ENCODE measurements at regions not wholly inside any gene's neighbourhood (a gene's known extent, or its start where the extent isn't known, plus 50 kb on each side); places are given as distances from the start of the nearest gene placed in this dataset.

DNA sequence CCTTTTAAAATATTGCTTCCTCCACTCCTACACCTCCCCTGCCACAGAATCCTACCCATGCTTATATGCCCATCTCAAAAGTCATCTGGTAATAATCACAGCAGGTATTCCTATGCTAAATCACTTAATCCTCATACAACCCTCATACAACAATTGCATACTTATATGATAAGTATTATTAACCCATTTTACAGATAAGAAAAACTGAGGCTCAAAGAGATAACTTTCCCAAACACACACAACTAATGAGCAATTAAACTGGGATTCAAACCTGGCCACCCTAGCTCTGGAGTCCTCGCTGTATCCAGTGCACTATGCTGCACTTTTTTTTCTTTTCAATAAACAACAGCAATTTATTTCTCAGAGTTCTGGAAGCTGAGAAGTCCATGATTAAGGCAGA lies 99.8 kb upstream of the TSPAN5 start:
- Histone ChIP-seq H2AK5ac (ENCODE audit: low read depth, low read length) (no peak overlapping the region), H3K4me1 (ENCODE audit: control insufficient read depth, insufficient read depth, low read length) (no peaks in the 10 kb centered on the region), H4K91ac (ENCODE audit: insufficient read depth, low read depth, low read length) (no peak overlapping the region), H2BK120ac (ENCODE audit: low read depth, low read length) (no peak overlapping the region), H4K20me1 (ENCODE audit: insufficient read depth, low read length) (no peaks in the 10 kb centered on the region), H3K36me3 (ENCODE audit: control insufficient read depth, insufficient read depth, low read length) (no peaks in the 10 kb centered on the region), H3K4ac (ENCODE audit: low read depth, low read length) (no peak overlapping the region), H2AK9ac (replicated peaks; ENCODE audit: low read depth, low read length, poor library complexity) (no peak overlapping the region), H3K9me1 (ENCODE audit: insufficient read depth, low read length) (no peaks in the 10 kb centered on the region), H2BK15ac (ENCODE audit: low read depth, low read length) (no peak overlapping the region), H3K23ac (ENCODE audit: low read depth, low read length) (no peak overlapping the region), H2BK5ac (ENCODE audit: low read depth, low read length, poor library complexity, severe bottlenecking) (no peak overlapping the region), H3K9me3 (ENCODE audit: control insufficient read depth, insufficient read depth, low read length) (no peaks in the 10 kb centered on the region), H2BK20ac (ENCODE audit: low read depth, low read length) (no peak overlapping the region), H3K27ac (ENCODE audit: insufficient read depth, low read length) (no peak overlapping the region), H3K18ac (ENCODE audit: low read depth, low read length) (no peak overlapping the region), H3K79me1 (ENCODE audit: low read depth in 1 of 2, low read length in 2 of 2) (no peaks in the 10 kb centered on the region), H3K14ac (replicated peaks; ENCODE audit: low read depth, low read length) (no peak overlapping the region), H3K4me3 (ENCODE audit: insufficient read depth, low read depth, low read length) (no peak overlapping the region), H3K4me2 (ENCODE audit: low read depth, low read length) (no peak overlapping the region), H4K8ac (ENCODE audit: low read depth in 2 of 2, low read length in 2 of 2) (no peak overlapping the region), H3K56ac (ENCODE audit: extremely low read depth, insufficient read depth, low read length) (no peak overlapping the region), H2AFZ (replicated peaks; ENCODE audit: low read length, poor library complexity) (no peak overlapping the region), H3K9ac (ENCODE audit: low read depth, low read length) (no peak overlapping the region), H4K5ac (ENCODE audit: low read depth, low read length) (no peak overlapping the region), H3K27me3 (ENCODE audit: control insufficient read depth, insufficient read depth, low read length) (peaks cover 2% of the 10 kb centered on the region; the same call in 1 of the 2 replicates)
- whole genome bisulfite sequencing, 2 experiments (ENCODE audit: extremely low coverage in 2 of 2, insufficient read length in 1 of 2): no CpG with 5 or more reads among the region's 1 CpG
- ChIA-PET CTCF (no interaction called here), POLR2A (ENCODE audit: unreplicated experiment) (no interaction called here)
- no TSS peak for BruUV-seq (replicated peaks)
- in situ Hi-C loops (cut with MboI; ENCODE audit: low sequenced_read_pairs) (no loop called here), dilution Hi-C loops (cut with HindIII; ENCODE audit: low sequenced_read_pairs, unreplicated experiment) (no loop called here), intact Hi-C loops (cut with micrococcal nuclease) (no loop called here)
- TF ChIP-seq POLR2A (IDR thresholded peaks at IDR 0.05; ENCODE audit: low read depth, low read length) (no peak), CEBPB (IDR thresholded peaks at IDR 0.05; ENCODE audit: low read depth, low read length) (no peak), RAD21 (IDR thresholded peaks at IDR 0.05; ENCODE audit: low read length) (no peak), MXI1 (IDR thresholded peaks at IDR 0.05; ENCODE audit: borderline replicate concordance, low read depth, low read length) (no peak), RFX5 (IDR thresholded peaks at IDR 0.05; ENCODE audit: low read depth, low read length) (no peak), BHLHE40 (IDR thresholded peaks at IDR 0.05; ENCODE audit: low read depth, low read length) (no peak), MAFK (IDR thresholded peaks at IDR 0.05; ENCODE audit: low read depth, low read length) (no peak), FOS (IDR thresholded peaks at IDR 0.05; ENCODE audit: low read depth, low read length) (no peak), CHD1 (IDR thresholded peaks at IDR 0.05; ENCODE audit: low read depth, low read length) (no peak)
- TF ChIP-seq, protein P1, sequence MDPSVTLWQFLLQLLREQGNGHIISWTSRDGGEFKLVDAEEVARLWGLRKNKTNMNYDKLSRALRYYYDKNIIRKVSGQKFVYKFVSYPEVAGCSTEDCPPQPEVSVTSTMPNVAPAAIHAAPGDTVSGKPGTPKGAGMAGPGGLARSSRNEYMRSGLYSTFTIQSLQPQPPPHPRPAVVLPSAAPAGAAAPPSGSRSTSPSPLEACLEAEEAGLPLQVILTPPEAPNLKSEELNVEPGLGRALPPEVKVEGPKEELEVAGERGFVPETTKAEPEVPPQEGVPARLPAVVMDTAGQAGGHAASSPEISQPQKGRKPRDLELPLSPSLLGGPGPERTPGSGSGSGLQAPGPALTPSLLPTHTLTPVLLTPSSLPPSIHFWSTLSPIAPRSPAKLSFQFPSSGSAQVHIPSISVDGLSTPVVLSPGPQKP (IDR thresholded peaks at IDR 0.05; ENCODE audit: borderline replicate concordance, low read depth, low read length): no peak
- TF ChIP-seq, protein P2, sequence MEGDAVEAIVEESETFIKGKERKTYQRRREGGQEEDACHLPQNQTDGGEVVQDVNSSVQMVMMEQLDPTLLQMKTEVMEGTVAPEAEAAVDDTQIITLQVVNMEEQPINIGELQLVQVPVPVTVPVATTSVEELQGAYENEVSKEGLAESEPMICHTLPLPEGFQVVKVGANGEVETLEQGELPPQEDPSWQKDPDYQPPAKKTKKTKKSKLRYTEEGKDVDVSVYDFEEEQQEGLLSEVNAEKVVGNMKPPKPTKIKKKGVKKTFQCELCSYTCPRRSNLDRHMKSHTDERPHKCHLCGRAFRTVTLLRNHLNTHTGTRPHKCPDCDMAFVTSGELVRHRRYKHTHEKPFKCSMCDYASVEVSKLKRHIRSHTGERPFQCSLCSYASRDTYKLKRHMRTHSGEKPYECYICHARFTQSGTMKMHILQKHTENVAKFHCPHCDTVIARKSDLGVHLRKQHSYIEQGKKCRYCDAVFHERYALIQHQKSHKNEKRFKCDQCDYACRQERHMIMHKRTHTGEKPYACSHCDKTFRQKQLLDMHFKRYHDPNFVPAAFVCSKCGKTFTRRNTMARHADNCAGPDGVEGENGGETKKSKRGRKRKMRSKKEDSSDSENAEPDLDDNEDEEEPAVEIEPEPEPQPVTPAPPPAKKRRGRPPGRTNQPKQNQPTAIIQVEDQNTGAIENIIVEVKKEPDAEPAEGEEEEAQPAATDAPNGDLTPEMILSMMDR (conservative IDR thresholded peaks at IDR 0.05; ENCODE audit: low read depth, low read length): no peak
- TF ChIP-seq, protein P3, sequence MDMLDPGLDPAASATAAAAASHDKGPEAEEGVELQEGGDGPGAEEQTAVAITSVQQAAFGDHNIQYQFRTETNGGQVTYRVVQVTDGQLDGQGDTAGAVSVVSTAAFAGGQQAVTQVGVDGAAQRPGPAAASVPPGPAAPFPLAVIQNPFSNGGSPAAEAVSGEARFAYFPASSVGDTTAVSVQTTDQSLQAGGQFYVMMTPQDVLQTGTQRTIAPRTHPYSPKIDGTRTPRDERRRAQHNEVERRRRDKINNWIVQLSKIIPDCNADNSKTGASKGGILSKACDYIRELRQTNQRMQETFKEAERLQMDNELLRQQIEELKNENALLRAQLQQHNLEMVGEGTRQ (IDR thresholded peaks at IDR 0.05; ENCODE audit: low read depth, low read length): no peak
- ATAC-seq (ENCODE audit: low read depth) (no peak), DNase-seq (no peak)
